T-helper 1 cell (primary cell): ENCODE measurements at regions not wholly inside any gene's neighbourhood (a gene's known extent, or its start where the extent isn't known, plus 50 kb on each side); places are given as distances from the start of the nearest gene placed in this dataset.

ENCODE experiments used
- DNase-seq, 5 donors: peaks; one replicate each; pipeline ENCODE4 v3.0.0-alpha.2; 2012 to 2020

DNA sequence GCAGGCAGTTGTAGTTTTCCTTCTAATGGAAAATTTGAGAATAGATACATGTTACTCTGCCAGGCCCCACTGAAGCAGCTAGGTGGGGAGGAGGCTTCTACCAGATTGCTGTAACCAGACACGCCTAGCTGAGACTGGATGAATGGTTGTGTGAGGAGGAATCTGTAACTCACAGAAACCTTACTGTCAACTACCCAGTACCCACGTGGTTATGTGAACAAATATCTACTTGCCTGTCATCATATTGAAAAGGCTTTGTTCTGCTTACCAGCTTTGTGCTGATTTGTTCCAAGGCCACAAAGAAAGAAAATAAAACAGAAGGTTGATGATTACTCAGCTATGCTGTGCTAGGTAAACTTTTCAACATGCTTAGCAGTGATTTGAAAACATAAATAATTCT lies 167.2 kb downstream of the CAPZA3 start:
- no peak for DNase-seq

- no peak for DNase-seq
These were observed 168.5 kb downstream of the CAPZA3 start for GRCh38 chr12:18906395-18906794.

GRCh38 chr12:18907127-18907526 lies 169.2 kb downstream of the CAPZA3 start:
- DNase-seq, result no peak

DNA sequence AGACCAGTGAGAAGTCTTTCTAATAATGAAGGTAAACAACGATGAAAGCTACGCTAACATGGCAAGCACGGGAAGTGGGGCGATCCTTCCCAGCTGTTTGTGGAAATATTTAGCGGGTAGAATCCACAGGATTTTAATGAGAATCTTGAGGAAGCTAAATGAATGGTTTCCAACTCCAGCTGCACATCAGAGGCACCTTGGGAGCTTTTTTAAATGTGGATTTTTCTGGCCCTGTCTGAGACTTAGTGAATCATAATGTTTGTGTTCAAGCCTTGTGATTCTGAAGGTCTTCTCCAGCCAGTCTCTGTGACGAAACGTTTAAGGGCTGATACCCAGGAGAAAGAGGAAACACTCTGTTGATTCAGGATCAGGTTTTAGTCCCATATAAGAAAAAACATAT lies 169.8 kb downstream of the CAPZA3 start:
- DNase-seq, result no peak

- no peak for DNase-seq
These were observed 170.3 kb downstream of the CAPZA3 start for GRCh38 chr12:18908191-18908590.

GRCh38 chr12:18919871-18920511 lies 182.1 kb downstream of the CAPZA3 start:
- DNase-seq, result no peak

DNA sequence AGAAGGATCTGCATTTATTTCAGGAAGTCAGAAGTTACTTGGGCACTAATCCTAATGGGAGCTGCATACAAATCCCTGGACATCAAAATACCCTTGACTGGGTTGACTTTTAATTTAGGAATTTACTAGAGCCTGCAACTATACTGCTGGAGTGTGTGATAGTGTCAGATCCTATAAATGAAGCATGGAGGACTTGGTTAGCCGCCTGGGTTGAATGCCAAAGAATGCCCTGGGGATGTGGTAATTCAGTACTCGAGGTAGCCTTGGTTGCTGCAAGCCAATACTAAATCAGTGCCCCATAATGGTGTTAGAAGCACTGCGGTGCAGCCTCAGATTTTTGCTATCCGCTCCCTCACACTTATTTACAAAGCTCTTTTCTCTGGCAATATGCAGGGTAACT lies 184.9 kb downstream of the CAPZA3 start:
- DNase-seq, result no peak

- no peak for DNase-seq
These were observed 185.8 kb downstream of the CAPZA3 start for GRCh38 chr12:18923721-18924120.

DNA sequence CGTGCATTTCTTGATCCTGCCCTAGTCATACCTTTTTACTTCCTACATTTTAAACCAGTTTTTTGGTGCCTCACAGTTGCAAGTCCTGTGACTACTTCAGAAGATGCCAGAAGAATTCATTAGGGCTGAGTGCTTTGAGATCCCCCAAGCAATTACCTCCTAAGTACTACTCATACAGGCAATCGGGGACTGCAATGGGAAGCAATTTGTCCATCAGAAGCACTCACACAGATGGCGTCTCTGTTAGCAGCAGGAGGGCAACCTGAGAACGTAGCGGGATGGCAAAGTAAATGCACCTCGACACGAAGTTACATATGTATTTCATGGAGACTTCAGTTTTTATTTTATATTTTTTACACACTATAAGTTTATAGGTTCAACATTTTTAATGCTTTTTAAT lies 188.3 kb downstream of the CAPZA3 start:
- DNase-seq, result no peak

DNA sequence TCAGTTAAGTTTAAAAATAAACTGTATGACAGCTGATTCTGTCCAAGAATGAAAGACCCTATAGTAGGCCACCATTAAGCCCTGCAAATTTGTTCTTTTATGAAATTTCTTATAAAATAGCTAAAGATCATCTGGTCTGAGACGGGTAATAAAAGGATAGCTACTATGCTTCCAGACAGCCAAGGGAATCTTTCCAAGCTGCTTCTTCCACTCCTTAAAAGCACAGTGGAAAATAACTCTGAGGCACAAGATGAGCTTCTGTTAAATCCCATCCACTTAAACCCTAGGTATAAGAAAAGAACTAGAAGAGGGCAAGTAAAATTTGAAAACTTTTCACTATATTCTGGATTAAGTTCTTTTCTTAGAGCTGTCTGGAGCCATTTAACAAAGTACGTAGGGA lies 194.3 kb downstream of the CAPZA3 start:
- DNase-seq, result no peak

- DNase-seq, result no peak
These were observed 194.8 kb downstream of the CAPZA3 start for GRCh38 chr12:18932715-18933114.

- no peak for DNase-seq
These were observed 194.1 kb upstream of the PLEKHA5 start for GRCh38 chr12:18935371-18935965.

DNA sequence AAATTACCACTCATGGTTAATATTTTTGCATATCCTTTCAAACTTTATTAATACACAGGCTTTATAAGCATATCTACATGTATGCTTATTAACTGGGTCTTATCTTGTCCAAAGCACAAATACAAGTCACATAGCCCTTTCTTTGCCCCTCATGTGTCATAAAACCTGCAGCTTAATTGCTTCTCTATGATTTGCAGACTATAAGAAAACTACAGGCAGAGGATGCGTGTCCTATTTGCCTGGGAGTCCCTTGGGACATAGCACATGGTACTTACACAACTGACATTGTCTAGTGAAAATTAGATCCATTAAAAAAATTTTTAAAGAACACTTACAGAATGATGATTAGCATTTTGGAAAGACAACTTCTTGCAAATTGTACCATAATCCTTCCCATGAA lies 190.5 kb upstream of the PLEKHA5 start:
- DNase-seq, result no peak

- no peak for DNase-seq
These were observed 186.9 kb upstream of the PLEKHA5 start for GRCh38 chr12:18942669-18943068.

- DNase-seq, result no peak
These were observed 186.3 kb upstream of the PLEKHA5 start for GRCh38 chr12:18943200-18943599.

DNA sequence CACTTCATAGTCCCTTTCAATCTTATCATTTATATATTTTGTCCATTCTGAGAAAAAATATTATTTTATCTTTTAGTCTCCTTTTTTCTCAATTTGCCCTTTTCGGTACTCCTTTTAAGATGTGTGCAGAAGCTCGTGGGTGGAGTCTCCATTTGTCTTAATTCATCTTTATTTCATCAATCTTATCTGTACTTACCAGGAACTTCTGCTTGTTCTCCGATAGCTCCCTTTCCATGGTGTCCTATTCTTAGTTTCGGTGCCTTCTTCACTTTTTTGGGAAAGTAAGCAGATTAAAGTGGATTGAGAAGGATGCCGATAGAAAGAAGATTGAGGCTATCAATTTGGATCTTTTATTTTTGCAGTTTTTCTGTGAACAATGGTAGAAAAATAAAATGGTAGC lies 183.4 kb upstream of the PLEKHA5 start:
- no peak for DNase-seq

- no peak for DNase-seq
These were observed 178.3 kb upstream of the PLEKHA5 start for GRCh38 chr12:18951218-18951617.

GRCh38 chr12:18953505-18953904 lies 176.0 kb upstream of the PLEKHA5 start:
- DNase-seq, result no peak

DNA sequence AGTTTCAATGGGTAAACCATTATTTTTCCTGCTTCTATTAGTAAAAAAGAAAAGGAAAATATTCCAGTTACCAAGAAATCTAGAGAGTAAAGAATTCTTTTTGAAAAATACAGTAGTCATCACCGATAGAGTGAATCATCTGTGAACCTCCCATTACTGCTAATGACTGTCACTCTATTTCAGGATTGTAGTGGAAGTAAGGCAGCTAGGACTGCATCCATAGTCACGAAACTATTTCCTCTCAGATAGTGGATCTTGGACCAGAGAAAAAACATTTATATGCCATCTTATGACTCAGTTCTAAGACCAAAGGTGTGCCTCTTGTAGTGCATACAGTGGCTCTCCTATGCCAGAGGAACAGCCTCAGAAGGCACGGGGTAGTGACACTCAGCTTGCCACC lies 173.9 kb upstream of the PLEKHA5 start:
- DNase-seq, result no peak

DNA sequence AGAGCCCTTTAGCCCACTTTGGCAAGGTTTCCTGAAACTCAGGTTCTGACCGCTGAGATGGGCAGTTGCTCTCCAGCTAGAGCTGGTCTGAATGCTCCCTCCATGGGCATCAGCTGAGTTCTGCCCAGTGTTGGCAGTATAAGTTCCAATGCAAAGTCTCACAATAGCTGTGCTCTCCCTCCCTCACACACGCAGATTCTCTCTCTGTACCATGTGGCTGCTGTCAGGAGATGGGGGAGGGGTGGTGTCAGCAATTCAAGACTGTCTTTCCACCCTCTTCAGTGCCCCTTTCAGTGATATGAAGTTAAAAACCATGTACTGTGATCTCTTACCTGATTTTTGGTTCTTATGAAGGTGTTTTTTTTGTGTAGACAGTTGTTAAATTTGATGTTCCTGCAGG lies 164.3 kb upstream of the PLEKHA5 start:
- no peak for DNase-seq

GRCh38 chr12:18966954-18967353 lies 162.6 kb upstream of the PLEKHA5 start:
- DNase-seq, result no peak

DNA sequence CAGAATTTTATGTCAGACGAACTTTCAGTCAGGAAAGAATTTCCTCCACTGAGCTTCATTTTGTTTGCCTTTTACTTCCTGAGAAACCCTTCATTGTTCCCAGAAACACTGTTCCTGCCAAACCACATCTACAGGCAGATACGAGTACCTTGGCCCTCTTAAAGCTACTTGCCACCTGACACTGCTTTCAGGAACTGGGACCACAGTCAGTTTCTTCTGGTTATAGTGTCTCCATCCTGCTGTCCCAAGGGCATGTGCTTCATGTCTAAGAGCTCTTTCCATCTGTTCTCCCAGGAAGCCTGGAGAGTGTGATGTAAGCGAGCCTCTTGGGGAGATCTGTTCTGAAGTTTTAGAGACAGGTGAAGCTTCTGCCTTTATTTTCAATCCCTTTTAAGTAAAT lies 161.7 kb upstream of the PLEKHA5 start:
- no peak for DNase-seq

DNA sequence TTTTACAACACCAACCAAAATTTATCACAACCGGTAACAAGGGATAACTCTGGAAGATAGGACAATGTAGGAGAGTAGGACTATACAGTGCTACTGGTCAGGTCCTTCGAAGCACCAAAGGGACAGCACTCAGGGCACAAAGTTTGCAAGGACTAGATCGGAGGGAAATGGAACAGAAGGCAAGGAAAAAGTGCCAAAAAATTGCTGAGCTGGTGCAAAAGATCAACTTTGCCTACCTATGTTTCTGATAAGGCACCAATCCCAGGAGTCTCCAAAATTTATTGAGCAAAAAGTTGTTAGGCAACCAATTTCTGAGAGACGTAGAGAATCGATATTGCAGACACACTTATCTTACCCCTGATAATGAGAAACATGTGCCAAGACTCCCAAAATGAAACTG lies 160.0 kb upstream of the PLEKHA5 start:
- no peak for DNase-seq

DNA sequence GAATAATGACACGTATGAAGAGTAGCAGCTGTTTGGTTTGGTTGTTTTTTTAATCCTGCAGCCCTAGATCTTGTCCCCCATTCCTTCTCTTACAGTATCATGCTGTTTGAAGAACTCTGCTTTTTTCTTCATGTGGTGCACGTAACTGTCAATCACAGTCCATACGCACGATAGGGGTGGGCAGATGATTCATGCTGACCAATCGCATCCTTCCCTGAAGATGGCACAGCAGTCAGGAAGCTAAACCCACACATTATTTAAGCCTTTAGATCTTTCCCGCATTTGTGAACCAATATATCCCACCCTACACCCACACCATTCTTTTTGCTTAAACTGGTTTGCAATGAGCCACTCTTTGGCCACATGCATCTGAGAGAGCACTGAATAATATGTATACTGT lies 158.9 kb upstream of the PLEKHA5 start:
- no peak for DNase-seq

DNA sequence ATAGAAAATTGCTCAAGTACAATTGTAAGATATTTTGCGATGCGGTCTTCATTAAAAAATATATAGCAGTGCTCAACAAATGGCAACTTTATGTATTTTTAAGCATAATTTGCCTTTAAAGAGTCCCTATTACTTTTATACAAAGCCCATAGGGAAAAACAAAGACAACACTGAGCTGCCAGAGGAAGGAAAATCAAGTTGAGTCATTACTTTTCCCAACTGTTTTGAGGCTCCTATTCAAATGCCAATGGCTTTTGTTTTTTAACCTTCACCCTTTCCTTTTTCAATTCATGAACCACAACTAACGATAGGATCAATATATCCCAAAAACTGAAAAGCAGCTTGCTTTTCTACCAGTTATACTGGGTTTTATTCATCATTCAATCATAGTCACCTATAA lies 157.6 kb upstream of the PLEKHA5 start:
- no peak for DNase-seq
